B cell (primary cell): ENCODE measurements at regions not wholly inside any gene's neighbourhood (a gene's known extent, or its start where the extent isn't known, plus 50 kb on each side); places are given as distances from the start of the nearest gene placed in this dataset.

Experiments
- ATAC-seq: fragments of 200-7000 bp; cut with Tn5 transposase; one replicate; pipeline ENCODE4 v1.10.0; 2021; ENCODE audit warnings: low read depth, mild to moderate bottlenecking, moderate number of reproducible peaks, moderate library complexity
- CTCF ChIA-PET: fragments of 350-600 bp; sonication (Branson Sonifier 250); formaldehyde crosslinking; loops from one replicate; lab custom pipeline; 2021; ENCODE audit warnings: antibody characterized with exemption, inconsistent platforms; lab: Charles Lee
- POLR2A ChIA-PET: fragments of 350-600 bp; sonication (Branson Sonifier 250); formaldehyde crosslinking; loops from one replicate; lab custom pipeline; 2021; ENCODE audit warnings: antibody characterized with exemption; lab: Charles Lee
- DNase-seq: peaks from one replicate; pipeline ENCODE4 v3.0.0; 2013
- H2AFZ ChIP-seq: 2 replicates; pipeline ENCODE4 v1.6.1; 2012; ENCODE audit warnings: mild to moderate bottlenecking, low read depth, low read length; ENCODE audit not compliant: insufficient read depth, poor library complexity, severe bottlenecking
- H3K27ac ChIP-seq, 2 donors: 1 replicate in 1 of 2; 2 replicates in 1 of 2; pipeline ENCODE4 v1.5.1; 2012 to 2013; ENCODE audit warnings: low read length in 2 of 2, mild to moderate bottlenecking in 2 of 2, moderate library complexity in 1 of 2
- H3K27me3 ChIP-seq, 4 experiments: fragments of 200-600 bp in 1 of 4; sonication (generic) in 1 of 4; replicated peaks in 1 of 4; 1 replicate in 2 of 4; 2 replicates in 2 of 4; pipeline versions ENCODE4 v1.6.1 to v1.7.0; 2013 to 2016; ENCODE audit warnings: low read length in 3 of 4, mild to moderate bottlenecking in 2 of 4, mixed read lengths in 1 of 4, moderate library complexity in 1 of 4; ENCODE audit not compliant: insufficient read depth in 4 of 4, control insufficient read depth in 3 of 4; ENCODE audit errors: control extremely low read depth in 1 of 4
- H3K36me3 ChIP-seq, 2 experiments: replicated peaks in 1 of 2; 1 replicate in 1 of 2; 2 replicates in 1 of 2; pipeline versions ENCODE4 v1.6.1 to v1.7.1; 2013; ENCODE audit warnings: low read length in 1 of 2; ENCODE audit not compliant: insufficient read depth in 2 of 2, control insufficient read depth in 1 of 2; ENCODE audit errors: control extremely low read depth in 1 of 2, extremely low read depth in 1 of 2
- H3K4me1 ChIP-seq, 2 donors: fragments of 200-600 bp in 1 of 2; sonication (generic) in 1 of 2; 1 replicate in 1 of 2; 2 replicates in 1 of 2; pipeline versions ENCODE4 v1.5.1 to v1.6.1; 2013 to 2017; ENCODE audit warnings: low read length in 2 of 2; ENCODE audit not compliant: control insufficient read depth in 2 of 2, insufficient read depth in 2 of 2
- H3K4me2 ChIP-seq: replicated peaks from 2 replicates; pipeline ENCODE3; 2012; ENCODE audit warnings: mild to moderate bottlenecking, low read depth, low read length; ENCODE audit not compliant: poor library complexity, severe bottlenecking
- H3K4me3 ChIP-seq, 5 experiments: fragments of 200-600 bp in 1 of 5; sonication (generic) in 1 of 5; 1 replicate in 3 of 5; 2 replicates in 2 of 5; pipeline versions ENCODE4 v1.5.1 to v1.7.0; 2011 to 2016; ENCODE audit warnings: low read length in 4 of 5, mild to moderate bottlenecking in 4 of 5, low read depth in 2 of 5, control low read depth in 1 of 5, moderate library complexity in 1 of 5; ENCODE audit not compliant: insufficient read depth in 1 of 5; ENCODE audit errors: control extremely low read depth in 1 of 5, extremely low read depth in 1 of 5
- H3K79me2 ChIP-seq: fragments of 200-600 bp; sonication (generic); one replicate; pipeline ENCODE4 v1.6.0; 2016; ENCODE audit warnings: low read length; ENCODE audit not compliant: control insufficient read depth, insufficient read depth
- H3K9ac ChIP-seq: fragments of 200-600 bp; sonication (generic); 2 replicates; pipeline ENCODE4 v1.6.1; 2017; ENCODE audit warnings: mild to moderate bottlenecking, low read length, moderate library complexity
- H3K9me3 ChIP-seq, 3 donors: one replicate each; pipeline versions ENCODE4 v1.6.1 to v1.7.1; 2013; ENCODE audit warnings: low read length in 2 of 3; ENCODE audit not compliant: control insufficient read depth in 2 of 3, insufficient read depth in 1 of 3; ENCODE audit errors: control extremely low read depth in 1 of 3
- H4K20me1 ChIP-seq: 2 replicates; pipeline ENCODE4 v1.6.0; 2012; ENCODE audit warnings: mild to moderate bottlenecking, low read length; ENCODE audit not compliant: insufficient read depth, control insufficient read depth, poor library complexity, severe bottlenecking
- H3K27ac Mint-ChIP-seq: one replicate; pipeline ENCODE4 v1.8.0; 2021; ENCODE audit warnings: mixed read lengths
- H3K27me3 Mint-ChIP-seq: one replicate; pipeline ENCODE4 v1.8.0; 2021; ENCODE audit warnings: mixed read lengths
- H3K4me1 Mint-ChIP-seq: one replicate; pipeline ENCODE4 v1.8.0; 2021; ENCODE audit warnings: mixed read lengths
- H3K4me3 Mint-ChIP-seq: one replicate; pipeline ENCODE4 v1.8.0; 2021; ENCODE audit warnings: mixed read lengths
- H3K9me3 Mint-ChIP-seq: one replicate; pipeline ENCODE4 v1.8.0; 2022; ENCODE audit warnings: mixed read lengths; ENCODE audit not compliant: insufficient read depth
- CTCF ChIP-seq: fragments of 200-600 bp; IDR thresholded peaks from one replicate; pipeline ENCODE4 v1.8.0; 2022; ENCODE audit warnings: antibody characterized with exemption, mild to moderate bottlenecking
- EZH2 ChIP-seq: IDR thresholded peaks from 2 replicates; pipeline ENCODE4 v1.6.1; 2012; ENCODE audit warnings: borderline replicate concordance, low read depth, mild to moderate bottlenecking, moderate library complexity, low read length; ENCODE audit not compliant: insufficient read depth, poor library complexity, severe bottlenecking
- WGBS: methylation state at CpG from one replicate; pipeline ENCODE4 v1.1.5; 2013; ENCODE audit warnings: missing lambda C conversion rate; ENCODE audit not compliant: insufficient coverage; 5-methylcytosine and 5-hydroxymethylcytosine counted together
- intact Hi-C: fragments of 100-400 bp; cut with micrococcal nuclease; formaldehyde crosslinking; loops from one replicate; pipeline ENCODE4 v1.10.0; 2022

DNA sequence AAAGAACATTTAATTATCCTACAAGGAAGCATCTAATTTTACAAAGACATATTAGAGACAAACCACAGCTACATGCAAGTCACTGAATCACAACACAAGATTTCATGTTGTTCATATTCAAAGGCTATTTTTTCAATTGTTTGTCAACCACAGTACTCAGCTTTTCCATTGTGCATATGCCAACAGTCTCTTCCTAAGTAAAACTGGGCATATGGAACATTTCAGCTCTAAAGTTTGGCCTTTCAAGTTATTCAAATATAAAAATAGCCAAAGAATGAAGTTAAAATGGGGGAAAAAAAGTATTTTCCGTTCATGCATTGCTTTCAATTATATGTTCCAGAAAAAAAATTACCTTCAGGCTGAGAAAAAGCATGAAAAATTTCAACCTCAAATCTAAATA is 537.9 kb downstream of the PLXDC2 start:
- Histone ChIP-seq H3K4me2 (no peak overlapping the region), H3K4me1 (no peaks in the 10 kb centered on the region), H3K36me3 (no peaks in the 10 kb centered on the region), H4K20me1 (no peaks in the 10 kb centered on the region), H3K27me3 (no peaks in the 10 kb centered on the region), H3K27ac (no peak overlapping the region), H2AFZ (no peak overlapping the region), H3K79me2 (no peaks in the 10 kb centered on the region), H3K4me3 (no peak overlapping the region), H3K9me3 (peaks cover 0 to 5% (median 0%) of the 10 kb centered on the region in 3 donors), H3K9ac (no peak overlapping the region)
- WGBS: no CpG with 5 or more reads among the region's 1 CpG
- DNase-seq (no peak), ATAC-seq (no peak)
- CTCF ChIA-PET: no interaction called here
- Mint-ChIP-seq H3K4me1 (no peaks in the 10 kb centered on the region), H3K4me3 (no peak overlapping the region), H3K9me3 (no peaks in the 10 kb centered on the region), H3K27me3 (no peaks in the 10 kb centered on the region), H3K27ac (no peak overlapping the region)
- POLR2A ChIA-PET: no interaction called here
- no peak for TF ChIP-seq CTCF
- TF ChIP-seq EZH2: no peak
- intact Hi-C loops: no loop called here

- Histone ChIP-seq H3K4me2 (no peak overlapping the region), H3K4me1 (no peaks in the 10 kb centered on the region), H2AFZ (no peak overlapping the region), H3K79me2 (no peaks in the 10 kb centered on the region), H3K27me3 (no peaks in the 10 kb centered on the region), H3K4me3 (no peak overlapping the region), H3K36me3 (no peaks in the 10 kb centered on the region), H3K9me3 (peaks cover 0 to 3% (median 0%) of the 10 kb centered on the region in 3 donors), H4K20me1 (no peaks in the 10 kb centered on the region), H3K27ac (no peak overlapping the region), H3K9ac (no peak overlapping the region)
- Mint-ChIP-seq H3K4me3 (no peak overlapping the region), H3K4me1 (no peaks in the 10 kb centered on the region), H3K9me3 (no peaks in the 10 kb centered on the region), H3K27ac (no peak overlapping the region), H3K27me3 (no peaks in the 10 kb centered on the region)
- DNase-seq (no peak), ATAC-seq (no peak)
- no peak for TF ChIP-seq CTCF
- no peak for TF ChIP-seq EZH2
- POLR2A ChIA-PET: no interaction called here
- no CpG with 5 or more reads among the region's 2 CpGs for WGBS
- CTCF ChIA-PET: no interaction called here
- intact Hi-C loops: no loop called here
Observed at GRCh38 chr10:20350509-20350908, 534.3 kb downstream of the PLXDC2 start.
